CD4-positive, alpha-beta T cell treated with Interleukin-15 for 4 hours (primary cell): ENCODE measurements at regions not wholly inside any gene's neighbourhood (a gene's known extent, or its start where the extent isn't known, plus 50 kb on each side); places are given as distances from the start of the nearest gene placed in this dataset.

Source experiments
- DNase-seq: peaks from one replicate; pipeline ENCODE4 v3.0.0-alpha.2; 2020; ENCODE audit warnings: low spot score

DNA sequence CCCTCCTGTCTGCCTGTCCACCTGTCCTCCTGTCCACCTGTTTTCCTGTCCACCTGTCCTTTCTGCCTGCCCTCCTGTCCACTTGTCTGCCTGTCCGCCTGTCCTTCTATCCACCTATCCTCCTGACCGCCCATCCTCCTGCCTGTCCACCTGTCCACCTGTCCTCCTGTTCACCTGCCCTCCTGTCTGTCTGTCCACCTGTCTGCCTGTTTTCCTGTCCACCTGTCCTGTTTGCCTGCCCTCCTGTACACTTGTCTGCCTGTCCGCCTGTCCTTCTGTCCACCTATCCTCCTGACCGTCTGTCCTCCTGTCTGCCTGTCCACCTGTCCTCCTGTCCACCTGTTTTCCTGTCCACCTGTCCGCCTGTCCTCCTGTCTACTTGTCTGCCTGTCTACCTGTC lies 682.8 kb downstream of the TBC1D22A start:
- DNase-seq, result no peak

DNA sequence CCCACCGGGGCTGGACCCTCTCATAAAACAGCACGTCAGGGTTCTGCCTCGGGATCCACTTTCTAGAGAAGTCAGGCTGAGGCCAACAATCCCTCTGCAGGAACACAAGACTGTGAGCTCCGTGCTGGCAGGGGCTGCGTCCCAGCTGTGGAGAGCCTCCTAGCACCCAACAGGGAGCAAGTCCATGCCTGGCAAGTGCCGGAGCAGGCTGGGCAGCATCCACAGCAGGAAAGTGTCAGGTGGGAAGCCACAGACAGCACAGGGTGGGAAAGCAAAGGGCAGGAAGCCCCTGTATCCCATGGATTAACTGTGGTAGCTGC lies 682.3 kb downstream of the TBC1D22A start:
- no peak for DNase-seq

DNA sequence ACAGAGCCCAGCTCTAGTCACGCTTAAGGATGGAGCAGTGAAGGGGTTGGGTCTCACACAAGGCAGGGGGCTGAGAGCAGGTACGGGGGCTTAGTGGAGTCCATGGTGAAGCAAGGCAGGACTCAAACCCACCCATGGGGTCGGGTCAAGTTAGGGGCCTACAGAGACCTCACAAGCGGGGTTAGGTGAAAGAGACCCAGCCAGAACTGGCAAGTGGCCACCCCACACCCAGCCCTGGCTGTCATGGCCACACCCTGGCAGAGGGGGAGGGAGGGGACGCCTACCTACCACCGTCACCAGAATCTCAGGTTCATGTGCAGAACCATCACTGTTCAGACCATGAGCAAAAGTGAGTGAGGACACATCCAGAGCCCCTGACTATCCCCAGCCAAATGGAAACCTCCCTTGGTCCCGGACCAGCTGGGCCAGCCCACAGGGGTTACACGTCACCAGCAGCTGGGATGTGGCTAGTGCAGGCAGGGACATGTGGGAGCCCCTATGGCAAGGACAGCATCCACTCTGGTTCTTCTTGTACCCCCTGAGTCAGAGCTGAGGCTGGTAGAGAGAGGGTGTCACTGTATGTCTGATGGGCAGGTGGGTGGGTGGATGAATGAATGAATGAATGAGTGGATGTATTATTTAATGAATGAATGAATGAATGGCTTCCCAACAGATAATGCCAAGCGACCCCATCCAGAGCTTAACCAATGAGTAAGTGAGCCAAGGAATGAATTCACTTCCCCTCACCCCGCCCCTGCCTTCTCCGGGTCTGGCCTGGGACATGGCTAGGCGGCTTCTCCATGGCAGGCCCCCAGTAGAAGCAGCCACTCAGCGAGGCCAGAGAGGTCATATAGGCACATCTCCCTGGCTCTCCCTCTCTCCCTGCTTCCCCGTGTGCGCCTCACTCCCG lies 681.6 kb downstream of the TBC1D22A start:
- DNase-seq, result no peak

DNA sequence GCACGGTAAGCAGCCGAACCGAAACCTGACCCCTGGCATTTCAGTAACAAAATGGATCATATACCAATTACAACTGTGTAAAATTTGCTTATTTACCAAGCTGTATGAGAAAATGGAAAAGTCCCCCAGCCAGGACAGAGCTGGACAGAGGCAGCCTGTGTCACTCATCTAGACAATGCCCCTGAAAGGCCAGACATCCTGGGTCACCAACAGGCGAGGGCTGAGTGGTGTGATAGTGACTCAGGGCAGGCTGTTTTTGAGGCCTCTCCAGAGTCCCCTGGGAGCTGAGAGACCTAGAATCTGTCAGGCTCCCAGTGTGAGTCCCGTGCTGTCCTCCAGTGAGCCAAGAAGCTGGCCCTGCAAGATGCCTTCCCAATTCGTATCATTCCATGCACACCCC lies 680.4 kb downstream of the TBC1D22A start:
- no peak for DNase-seq

DNA sequence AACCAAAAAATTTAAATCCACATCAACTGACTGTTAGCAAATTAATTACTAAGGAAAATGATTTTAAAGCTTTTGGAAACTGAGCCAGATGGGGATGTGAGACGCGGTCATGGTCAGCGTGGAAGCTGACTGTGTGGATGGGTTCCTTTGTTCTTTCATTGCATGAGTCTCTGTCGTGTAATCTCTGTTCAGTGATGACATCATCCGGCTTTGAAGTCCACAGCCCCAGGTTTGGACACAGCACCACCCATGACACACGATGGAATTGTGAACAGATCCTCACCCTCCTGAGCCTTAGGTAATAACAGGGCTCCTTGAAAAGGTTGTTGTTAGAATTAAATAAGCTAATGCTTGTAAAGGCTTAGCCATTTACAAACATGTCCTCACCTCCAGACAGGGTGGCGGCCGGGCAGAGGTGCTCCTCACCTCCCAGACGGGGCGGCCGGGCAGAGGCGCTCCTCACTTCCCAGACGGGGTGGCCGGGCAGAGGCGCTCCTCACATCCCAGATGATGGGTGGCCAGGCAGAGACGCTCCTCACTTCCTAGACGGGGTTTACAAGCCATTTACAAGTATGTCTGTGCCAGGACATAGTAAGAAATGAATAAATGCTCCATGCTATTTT lies 677.3 kb downstream of the TBC1D22A start:
- no peak for DNase-seq

DNA sequence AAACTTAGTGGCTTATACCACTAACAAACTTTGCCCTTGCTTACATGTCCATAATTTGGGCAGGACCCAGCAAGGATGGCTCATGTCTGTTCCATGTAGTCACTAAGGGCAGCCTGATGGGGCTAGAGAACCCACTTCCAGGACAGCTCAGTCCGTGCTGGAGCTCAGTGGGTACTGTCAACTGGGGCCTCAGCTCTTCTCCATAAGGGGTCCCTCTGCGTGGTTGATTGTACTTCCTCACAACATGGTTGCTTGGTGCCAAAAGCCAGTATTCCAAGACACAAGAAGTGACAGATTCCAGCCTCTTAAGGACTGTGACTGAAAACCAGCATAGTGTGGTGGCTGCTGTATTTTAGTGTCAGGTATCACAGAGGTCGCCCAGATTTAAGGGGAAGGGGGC lies 675.2 kb downstream of the TBC1D22A start:
- DNase-seq, result no peak

DNA sequence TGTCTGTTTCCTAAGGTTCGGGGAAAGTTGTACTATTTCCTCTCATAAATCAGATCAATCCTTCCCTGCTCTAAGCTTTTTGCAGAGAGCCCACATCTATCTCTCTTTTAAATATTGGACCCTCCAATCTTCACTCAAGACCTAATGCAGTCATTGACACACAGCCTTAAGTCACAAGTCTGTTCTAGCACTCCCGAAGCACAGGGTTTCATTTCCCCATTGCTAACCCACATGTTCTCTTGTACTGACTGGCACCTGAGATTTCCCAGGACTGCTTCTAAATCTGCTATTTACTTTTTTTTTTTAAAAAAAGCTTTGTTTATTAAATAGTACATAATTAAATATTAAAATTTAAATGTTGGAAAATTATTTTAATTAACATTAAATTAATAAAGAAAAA lies 674.7 kb downstream of the TBC1D22A start:
- DNase-seq, result no peak

DNA sequence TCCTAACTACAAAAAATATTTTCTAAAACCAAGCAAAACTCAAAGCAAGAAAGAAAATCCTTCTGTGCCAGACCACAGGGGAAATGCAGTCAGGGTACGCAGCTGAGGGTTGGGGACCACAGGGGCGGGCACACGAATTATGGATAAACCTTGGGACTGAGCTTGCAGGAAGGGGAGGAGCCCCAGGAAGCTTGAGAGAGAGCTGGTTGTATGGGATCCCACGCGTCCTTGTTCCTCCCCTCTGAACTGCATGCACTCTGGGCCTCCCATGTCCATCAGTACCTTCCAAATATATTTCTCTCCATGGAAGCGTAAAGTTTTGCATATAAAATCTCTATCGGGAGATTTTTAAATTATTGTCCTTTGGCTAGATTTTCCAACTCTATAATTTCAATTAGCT lies 673.4 kb downstream of the TBC1D22A start:
- no peak for DNase-seq

DNA sequence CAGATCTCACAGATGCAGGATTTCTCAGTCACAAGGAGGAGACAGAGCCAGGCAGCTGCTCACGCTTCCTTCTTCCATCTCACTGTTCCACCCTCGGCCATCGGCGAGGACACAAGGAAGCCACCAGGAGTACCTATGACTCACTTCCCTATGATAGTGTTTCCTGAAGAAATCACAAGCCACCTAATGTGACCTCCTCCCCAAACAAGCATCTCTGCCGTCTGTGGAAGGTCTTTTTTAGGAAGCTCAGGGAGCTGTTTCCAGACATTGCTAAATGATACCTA lies 672.7 kb downstream of the TBC1D22A start:
- no peak for DNase-seq

DNA sequence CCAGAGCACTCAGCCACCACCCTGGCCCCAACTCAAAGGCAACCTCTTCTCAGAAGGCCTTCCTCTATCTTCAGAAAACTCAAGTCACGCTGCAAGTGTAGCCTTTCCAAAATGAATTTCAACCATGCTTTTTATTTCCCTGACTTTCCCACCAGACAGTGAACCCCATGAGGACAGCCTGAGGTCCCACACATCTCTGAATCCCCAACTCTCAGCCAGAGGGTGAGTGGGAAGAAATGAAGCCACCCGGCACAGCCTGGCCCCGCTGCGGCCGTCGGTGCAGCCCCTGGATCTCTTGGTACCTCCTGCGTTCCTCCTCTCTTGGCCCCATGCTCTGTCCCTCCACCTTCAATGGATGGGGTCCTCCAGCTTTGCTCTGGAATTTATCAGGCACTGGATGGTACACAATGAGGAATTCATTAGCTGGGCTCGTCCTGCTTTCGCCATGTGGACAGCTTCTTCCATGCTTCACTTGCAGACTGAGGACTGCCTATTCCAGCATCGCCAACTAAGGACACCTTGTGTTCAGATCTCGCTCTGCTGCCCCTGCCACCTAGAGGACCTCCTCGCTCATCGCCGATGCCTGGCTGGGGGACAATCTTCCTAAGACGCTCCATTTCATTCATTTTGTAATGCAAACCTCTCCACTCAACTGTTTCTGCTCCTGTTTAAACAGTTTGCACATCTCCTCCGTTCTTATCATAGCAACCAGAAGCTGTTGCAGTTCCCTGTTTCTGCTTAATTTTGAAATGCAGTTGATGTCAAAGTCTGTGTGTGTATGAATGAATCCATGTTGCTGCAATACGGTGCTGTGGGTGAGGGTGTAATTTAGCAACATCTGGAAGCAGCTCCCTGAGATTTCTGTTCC lies 672.1 kb downstream of the TBC1D22A start:
- DNase-seq, result no peak

DNA sequence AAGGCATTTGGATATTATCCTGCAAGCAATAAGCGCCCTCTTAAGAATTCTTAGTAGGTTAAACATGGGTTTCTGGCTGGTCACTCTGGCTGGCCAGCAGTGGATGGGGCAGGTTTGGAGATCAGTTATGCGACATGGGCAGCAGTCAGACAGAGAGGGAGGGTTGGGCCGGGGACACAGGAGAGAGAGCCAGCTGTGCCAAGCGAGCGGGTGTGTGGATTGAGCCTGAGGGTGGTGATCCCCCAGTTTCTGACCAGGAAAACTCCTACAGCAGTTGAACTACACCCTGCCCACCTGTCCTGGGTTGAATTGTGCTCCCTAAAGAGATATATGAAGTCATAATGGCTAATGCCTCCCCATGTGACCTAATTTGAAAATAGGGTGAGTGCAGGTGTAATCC lies 671.2 kb downstream of the TBC1D22A start:
- DNase-seq, result no peak

DNA sequence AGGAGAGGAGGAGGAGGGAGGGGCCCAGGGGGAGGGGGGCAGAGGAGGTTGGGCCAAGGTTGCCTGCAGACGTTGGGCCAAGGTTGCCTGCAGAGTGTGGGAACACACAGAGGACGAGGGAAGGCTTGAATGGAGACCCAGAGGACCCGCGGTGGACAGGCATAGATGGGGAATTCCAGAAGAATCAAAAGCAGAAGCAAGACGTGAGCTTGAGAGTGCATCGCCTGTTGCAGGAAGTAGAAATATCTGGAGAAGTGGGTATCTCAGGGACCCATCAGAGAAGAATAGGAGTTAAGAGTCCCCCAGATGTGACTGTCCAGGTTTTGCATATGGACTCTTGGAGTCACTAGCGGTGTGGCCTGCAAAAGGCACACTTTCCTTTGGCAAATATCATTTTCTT lies 670.2 kb downstream of the TBC1D22A start:
- no peak for DNase-seq

DNA sequence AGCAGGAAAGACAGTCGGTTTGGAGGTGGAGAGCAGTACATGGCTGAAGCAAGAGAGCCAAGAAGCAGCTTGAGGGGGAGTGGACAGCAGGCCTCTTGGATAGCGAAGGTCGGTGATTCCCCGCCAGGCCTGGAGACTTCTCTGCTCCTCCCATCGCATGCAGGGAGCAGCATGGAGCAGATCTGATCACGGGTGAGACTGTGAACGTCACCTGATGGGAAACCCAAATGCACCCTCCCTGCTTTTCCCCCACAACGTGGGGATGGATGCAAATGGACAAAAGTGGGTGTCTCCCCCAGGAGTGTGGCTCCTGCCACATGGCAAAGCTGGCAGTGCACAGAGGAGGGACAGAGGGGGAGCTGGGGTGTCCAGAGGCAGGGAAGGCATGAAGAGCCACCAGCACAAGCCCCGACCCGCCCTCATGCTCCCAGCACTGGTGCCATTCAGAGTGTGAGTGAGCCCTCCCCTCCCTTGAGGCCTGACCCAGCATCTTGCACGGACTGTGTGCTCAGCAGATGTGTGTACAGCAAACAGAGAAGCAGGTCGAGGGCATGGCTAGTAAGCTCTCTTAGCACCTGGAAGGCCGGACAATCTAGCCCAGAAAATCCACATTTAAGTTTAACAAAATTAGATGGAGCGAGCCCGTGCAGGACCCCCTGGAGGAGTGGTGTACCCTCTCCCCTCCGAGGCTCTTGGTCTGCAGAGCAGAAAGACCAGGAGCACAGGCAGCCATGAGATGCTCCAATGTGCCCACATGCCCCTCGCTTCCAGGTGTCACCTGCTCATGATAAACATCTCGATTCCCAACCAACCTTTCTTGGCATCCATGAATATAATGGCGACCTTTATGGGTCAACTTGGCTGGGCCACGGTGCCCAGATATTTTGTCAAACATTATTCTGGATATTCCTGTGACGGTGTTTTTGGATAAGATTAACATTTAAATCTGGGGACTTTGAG lies 661.7 kb downstream of the TBC1D22A start:
- no peak for DNase-seq

DNA sequence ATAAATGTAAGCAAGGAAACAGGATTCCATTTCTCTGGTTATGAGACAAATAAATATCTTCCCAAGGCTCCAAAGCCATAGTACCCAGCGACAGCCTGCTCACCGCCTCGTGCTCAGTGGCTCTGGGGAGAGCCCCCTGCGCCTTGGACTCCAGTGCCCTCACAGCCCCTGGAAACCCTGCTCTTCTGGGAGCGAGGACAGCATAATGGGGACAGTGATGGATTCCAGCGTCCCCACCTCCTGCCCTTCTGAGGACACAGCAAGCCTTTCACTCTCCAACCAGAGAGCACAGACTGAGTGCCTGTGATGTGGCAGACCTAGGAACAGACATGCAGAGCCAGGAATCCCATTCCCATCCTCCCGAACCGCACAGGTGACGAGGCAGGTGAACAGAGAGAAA lies 660.8 kb downstream of the TBC1D22A start:
- DNase-seq, result no peak

DNA sequence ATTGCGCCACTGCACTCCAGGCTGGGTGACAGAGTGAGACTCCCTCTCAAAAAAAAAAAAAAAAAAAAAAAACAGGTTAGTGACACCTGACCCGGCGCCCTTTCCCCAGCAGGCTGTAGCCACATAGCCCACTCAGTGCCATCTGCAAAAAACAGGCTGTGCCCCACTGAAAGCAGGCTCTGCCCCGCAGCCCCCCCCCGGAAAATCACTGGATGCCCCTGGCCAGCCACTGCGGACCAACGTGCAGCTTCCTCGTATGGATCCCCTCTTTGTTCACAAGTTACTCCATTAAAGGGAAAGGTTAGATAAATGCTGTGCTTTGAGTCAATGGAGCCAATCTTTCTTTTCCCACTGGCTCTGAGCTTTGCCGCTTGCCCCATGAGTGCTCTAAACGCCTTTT lies 660.3 kb downstream of the TBC1D22A start:
- DNase-seq, result no peak

DNA sequence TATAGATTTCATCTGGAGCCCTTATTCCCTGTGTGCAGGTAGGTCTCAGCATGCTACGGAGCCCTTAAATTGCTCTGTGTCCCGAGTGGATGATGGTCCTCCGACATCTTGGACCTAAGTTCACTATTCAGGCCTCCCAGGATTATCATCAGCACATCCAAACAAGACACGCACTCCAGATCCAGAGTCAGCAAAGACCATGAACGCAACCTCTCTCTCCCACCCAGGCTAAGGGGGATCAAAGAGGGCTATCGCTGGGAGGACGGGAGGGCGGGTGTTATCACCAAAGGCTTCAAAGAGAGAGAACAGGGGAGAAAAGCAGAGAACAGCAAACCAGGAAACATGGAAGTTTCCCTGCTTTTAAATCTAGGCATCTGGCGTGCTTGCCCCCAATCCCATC lies 659.4 kb downstream of the TBC1D22A start:
- DNase-seq, result no peak

DNA sequence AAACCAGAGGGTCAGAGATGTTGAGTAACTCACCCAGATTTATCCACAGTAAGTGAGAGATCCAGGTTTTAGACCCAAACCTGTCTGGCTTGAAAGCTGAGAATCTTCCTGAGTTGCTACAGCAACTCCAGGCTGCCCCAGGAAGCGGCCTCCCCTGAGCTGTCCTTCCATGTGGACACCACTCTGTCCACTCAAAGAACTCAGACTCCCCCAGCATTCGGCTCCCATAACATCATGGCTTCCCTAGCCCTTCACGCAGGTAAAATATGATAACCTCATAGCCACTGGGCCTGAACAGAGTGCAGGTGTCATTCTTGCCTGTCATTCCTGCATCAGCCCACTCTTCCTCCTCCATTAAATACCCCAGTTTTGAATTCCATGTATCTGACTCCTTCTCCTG lies 657.8 kb downstream of the TBC1D22A start:
- no peak for DNase-seq

DNA sequence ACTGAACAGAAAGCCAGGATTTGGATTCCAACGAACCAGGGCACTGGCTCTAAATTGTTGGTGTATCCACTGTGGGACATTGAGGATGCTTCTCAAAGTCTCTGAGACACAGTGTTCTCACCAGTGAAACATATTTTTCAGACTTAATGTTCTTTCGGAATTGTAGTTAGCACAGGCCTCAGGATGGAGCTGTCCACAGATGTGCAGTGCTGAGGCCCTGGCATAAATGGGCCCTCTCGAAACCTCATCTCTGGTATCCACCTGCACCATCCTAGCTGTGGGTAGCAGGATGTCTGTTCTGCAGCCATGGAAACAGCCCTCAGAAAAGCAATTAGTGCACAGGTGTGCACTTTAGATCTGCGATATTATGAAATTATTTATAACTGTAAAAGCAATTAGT lies 656.8 kb downstream of the TBC1D22A start:
- no peak for DNase-seq

DNA sequence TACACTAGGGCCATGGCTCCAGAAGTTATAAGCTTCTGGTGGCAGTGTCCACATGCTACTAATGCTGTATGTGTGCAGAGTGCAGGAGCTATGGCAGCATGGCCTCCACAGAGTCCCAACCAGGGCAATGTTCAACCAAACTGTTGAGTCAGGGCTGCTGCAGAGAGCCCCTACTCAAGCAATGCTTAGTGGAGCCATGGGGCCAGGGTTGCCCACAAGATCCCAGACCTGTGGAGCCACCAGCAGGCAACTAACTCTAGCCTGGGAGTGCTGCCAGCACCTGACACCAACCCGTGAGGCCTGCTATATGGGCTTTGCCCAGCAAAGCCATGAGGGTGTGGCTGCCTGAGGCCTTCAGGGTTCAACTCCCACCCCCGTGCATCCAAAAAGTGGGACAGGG lies 655.2 kb downstream of the TBC1D22A start:
- no peak for DNase-seq

DNA sequence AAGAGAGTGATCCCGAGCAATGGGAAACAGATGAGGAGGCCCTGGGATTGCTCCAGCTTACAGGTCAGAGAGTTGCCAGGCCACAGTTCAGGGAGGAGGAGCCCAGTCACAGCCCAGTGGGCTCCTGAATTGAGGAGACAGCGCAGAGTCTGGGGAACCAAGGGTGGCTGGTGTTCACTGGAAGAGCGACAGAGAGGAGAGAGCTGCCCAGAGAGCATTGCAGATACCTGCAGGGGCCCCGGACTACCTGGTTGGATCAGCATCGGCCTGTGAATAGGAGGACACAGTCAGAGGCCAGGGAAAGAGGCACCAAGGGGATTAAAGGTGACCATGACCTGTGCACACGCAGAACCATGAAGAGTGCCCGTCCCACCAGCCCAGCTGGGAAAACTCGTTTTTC lies 648.6 kb downstream of the TBC1D22A start:
- no peak for DNase-seq

DNA sequence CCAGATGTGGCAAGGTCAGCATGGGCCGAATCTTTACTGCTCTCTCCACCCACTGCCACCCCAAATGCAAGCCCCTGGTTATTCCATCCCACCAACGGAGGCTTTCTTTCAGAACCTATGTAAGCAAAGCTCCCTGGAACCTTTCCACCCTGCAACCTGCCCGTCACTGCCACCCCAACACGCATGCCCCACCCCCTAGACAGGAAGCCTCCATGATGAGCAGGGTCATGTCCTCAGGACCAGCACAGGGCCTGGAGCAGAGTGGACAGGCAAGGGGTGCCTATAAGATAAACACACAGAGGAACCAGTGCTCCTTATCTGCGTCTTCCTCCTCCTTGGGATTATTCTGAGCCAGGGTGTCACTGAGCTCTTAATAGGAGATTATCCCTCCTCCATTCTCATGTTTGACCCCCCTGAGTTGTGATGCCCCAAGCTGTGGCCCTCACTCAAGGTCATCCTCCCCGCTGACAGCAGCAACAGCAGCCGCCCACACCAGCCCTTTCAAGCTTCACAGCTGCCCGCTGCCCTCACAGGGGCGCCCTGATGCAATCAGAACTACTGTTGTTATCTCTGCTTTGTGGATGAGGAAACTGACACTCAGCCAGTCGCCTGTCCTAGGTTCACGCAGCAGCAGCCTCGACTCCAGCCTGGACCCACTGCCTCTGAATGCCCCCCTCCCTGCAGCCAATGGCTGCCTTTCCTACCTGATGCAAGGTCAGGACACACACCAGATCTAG lies 647.3 kb downstream of the TBC1D22A start:
- no peak for DNase-seq
